22Rv1 (cell line): ENCODE measurements at regions not wholly inside any gene's neighbourhood (a gene's known extent, or its start where the extent isn't known, plus 50 kb on each side); places are given as distances from the start of the nearest gene placed in this dataset.

ENCODE experiments used
- ZFX ChIP-seq: fragments of 450-650 bp; IDR thresholded peaks from 2 replicates; pipeline ENCODE4 v1.6.1; 2017; ENCODE audit warnings: antibody characterized with exemption, borderline replicate concordance
- TF ChIP-seq, protein P1 (sequence below): fragments of 450-650 bp; IDR thresholded peaks from 2 replicates; pipeline ENCODE4 v1.5.1; 2017; ENCODE audit warnings: mild to moderate bottlenecking

DNA sequence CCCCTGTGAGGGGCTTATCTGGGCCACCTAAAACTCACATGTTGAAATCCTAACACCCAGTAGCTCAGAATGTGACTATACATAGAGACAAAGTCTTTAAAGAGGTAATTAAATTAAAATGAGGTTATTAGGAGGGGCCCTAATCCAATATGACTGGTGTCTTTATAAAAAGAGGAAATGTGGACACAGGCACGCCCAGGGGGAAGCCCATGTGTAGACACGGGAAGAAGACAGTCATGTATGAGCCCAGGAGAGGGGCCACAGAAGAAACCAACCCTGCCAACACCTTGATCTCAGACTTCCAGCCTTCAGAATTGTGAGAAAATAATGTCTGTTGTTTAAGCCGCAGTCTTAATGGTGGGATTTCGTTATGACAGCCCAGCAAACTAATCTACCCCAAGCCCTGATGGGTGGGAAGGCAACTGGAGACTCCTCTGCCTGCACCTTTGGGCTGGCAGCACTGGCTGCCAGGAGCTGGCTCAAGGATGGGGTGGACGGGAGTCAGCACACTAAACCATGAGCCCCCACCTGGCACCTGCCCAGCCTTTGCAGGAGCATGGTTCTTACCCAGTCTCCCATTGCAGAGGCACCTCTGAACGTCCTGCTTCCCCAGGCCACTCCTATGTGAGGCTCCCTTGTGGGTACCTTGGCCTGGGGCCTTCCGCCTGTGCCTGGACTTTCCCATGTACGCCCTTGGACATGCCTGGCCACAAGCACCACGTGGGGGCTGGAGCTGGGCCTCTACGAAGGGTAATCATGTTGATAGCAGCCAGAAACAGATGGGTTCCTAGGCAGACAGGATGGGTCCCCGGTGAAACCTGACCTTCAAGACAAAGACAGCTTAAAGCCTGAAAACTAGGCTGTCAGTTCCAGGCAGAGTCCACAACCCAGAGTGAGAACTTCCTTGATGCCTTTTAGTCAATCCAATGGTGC, 57.1 kb upstream of the DMRTB1 start:
- TF ChIP-seq, protein P1, sequence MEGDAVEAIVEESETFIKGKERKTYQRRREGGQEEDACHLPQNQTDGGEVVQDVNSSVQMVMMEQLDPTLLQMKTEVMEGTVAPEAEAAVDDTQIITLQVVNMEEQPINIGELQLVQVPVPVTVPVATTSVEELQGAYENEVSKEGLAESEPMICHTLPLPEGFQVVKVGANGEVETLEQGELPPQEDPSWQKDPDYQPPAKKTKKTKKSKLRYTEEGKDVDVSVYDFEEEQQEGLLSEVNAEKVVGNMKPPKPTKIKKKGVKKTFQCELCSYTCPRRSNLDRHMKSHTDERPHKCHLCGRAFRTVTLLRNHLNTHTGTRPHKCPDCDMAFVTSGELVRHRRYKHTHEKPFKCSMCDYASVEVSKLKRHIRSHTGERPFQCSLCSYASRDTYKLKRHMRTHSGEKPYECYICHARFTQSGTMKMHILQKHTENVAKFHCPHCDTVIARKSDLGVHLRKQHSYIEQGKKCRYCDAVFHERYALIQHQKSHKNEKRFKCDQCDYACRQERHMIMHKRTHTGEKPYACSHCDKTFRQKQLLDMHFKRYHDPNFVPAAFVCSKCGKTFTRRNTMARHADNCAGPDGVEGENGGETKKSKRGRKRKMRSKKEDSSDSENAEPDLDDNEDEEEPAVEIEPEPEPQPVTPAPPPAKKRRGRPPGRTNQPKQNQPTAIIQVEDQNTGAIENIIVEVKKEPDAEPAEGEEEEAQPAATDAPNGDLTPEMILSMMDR: no peak
- no peak for TF ChIP-seq ZFX
